K562 (cell line): ENCODE measurements at regions not wholly inside any gene's neighbourhood (a gene's known extent, or its start where the extent isn't known, plus 50 kb on each side); places are given as distances from the start of the nearest gene placed in this dataset.

Experiments used
- ATAC-seq: fragments of 200-7000 bp; cut with Tn5 transposase; 3 replicates; pipeline ENCODE4 v1.9.1; 2020; ENCODE audit warnings: moderate library complexity
- BruUV-seq: library from RNA; stranded (reverse); fragments of 400-500 nt; replicated peaks from 2 replicates; lab custom pipeline; 2021; lab: Mats Ljungman, UMichigan
- CTCF ChIA-PET: fragments of 300-600 bp; formaldehyde crosslinking; extraction: SDS; loops from one replicate; lab custom pipeline; 2021; ENCODE audit warnings: low intra/inter-chr PET ratio; lab: Yijun Ruan, JAX
- POLR2A ChIA-PET: fragments of 300-600, 350-650 bp; sonication (Branson Sonifier 250); formaldehyde crosslinking; extraction: SDS; loops from one replicate; lab custom pipeline; 2021; ENCODE audit warnings: antibody characterized with exemption, inconsistent platforms; lab: Yijun Ruan, JAX
- DNase-seq, 4 experiments: peaks; one replicate each; pipeline versions ENCODE4 v3.0.0 to v3.0.0-alpha.2; 2011 to 2018; ENCODE audit warnings: low spot score in 3 of 4, mixed read lengths in 3 of 4; ENCODE audit errors: extremely low read depth in 1 of 4
- FAIRE-seq: peaks from 2 replicates; lab custom pipeline; 2011; peaks lifted over from hg19 to GRCh38; lab: Jason Lieb, UNC
- H2AFZ ChIP-seq: 2 replicates; pipeline ENCODE4 v1.6.0; 2011; ENCODE audit warnings: low read depth, low read length, control low read depth, inconsistent platforms
- H3K27ac ChIP-seq: fragments of 200-600 bp; 3 replicates; pipeline ENCODE4 v1.8.0; 2011; ENCODE audit warnings: low read depth, mild to moderate bottlenecking, control low read depth, inconsistent platforms, low read length, moderate library complexity, mixed read lengths; ENCODE audit errors: extremely low read depth
- H3K27me3 ChIP-seq, 2 experiments: fragments of 300-600 bp in 1 of 2; 2 replicates in 1 of 2; 3 replicates in 1 of 2; pipeline versions ENCODE4 v1.6.0 to v1.8.0; 2011; ENCODE audit warnings: inconsistent platforms in 2 of 2, low read length in 2 of 2, mild to moderate bottlenecking in 1 of 2, mixed read lengths in 1 of 2, moderate library complexity in 1 of 2; ENCODE audit not compliant: control insufficient read depth in 2 of 2, insufficient read depth in 2 of 2
- H3K36me3 ChIP-seq: fragments of 300-600 bp; 3 replicates; pipeline ENCODE4 v1.8.0; 2011; ENCODE audit warnings: mild to moderate bottlenecking, low read length, inconsistent platforms; ENCODE audit not compliant: control insufficient read depth, insufficient read depth
- H3K4me1 ChIP-seq, 2 experiments: fragments of 200-600 bp in 1 of 2; replicated peaks in 1 of 2; 2 replicates in 1 of 2; 3 replicates in 1 of 2; pipeline versions ENCODE4 v1.5.1 to v1.8.0; 2011; ENCODE audit warnings: inconsistent platforms in 2 of 2, low read length in 2 of 2, mild to moderate bottlenecking in 1 of 2, mixed read lengths in 1 of 2, moderate library complexity in 1 of 2; ENCODE audit not compliant: control insufficient read depth in 2 of 2, insufficient read depth in 2 of 2
- H3K4me2 ChIP-seq: 2 replicates; pipeline ENCODE4 v1.6.1; 2011; ENCODE audit warnings: low read length, control low read depth, inconsistent platforms, mixed read lengths; ENCODE audit not compliant: insufficient read depth
- H3K4me3 ChIP-seq: fragments of 200-600 bp; sonication (generic), shearing (Covaris generic); 2 replicates; pipeline ENCODE4 v1.5.1; 2016; ENCODE audit warnings: control low read depth, inconsistent platforms
- H3K79me2 ChIP-seq: fragments of 200-600 bp; 3 replicates; pipeline ENCODE4 v1.8.0; 2011; ENCODE audit warnings: low read length, inconsistent platforms; ENCODE audit not compliant: control insufficient read depth, insufficient read depth
- H3K9ac ChIP-seq, 2 experiments: 2 replicates each; pipeline versions ENCODE4 v1.6.0 to v1.6.1; 2011; ENCODE audit warnings: low read depth in 2 of 2, low read length in 2 of 2, control low read depth in 1 of 2, inconsistent platforms in 1 of 2, mild to moderate bottlenecking in 1 of 2, mixed read lengths in 1 of 2; ENCODE audit not compliant: insufficient read depth in 1 of 2
- H3K9me1 ChIP-seq: one replicate; pipeline ENCODE4 v1.6.0; 2011; ENCODE audit warnings: inconsistent platforms, mild to moderate bottlenecking, low read length, moderate library complexity; ENCODE audit not compliant: control insufficient read depth, insufficient read depth
- H3K9me3 ChIP-seq: replicated peaks from 2 replicates; pipeline ENCODE4 v1.5.1; 2011; ENCODE audit warnings: low read depth, low read length, inconsistent platforms; ENCODE audit not compliant: control insufficient read depth, insufficient read depth
- H4K20me1 ChIP-seq: replicated peaks from 2 replicates; pipeline ENCODE4 v1.6.1; 2011; ENCODE audit warnings: low read length, inconsistent platforms, mixed read lengths; ENCODE audit not compliant: control insufficient read depth, insufficient read depth
- ARID3A ChIP-seq: IDR thresholded peaks from 2 replicates; pipeline ENCODE4 v1.6.1; 2012; ENCODE audit warnings: low read depth, low read length, improper control_type of control experiment, borderline replicate concordance
- E4F1 ChIP-seq: fragments of 250-450 bp; sonication (Bioruptor Pico); IDR thresholded peaks from 2 replicates; pipeline ENCODE4 v1.5.0; 2021; ENCODE audit warnings: mild to moderate bottlenecking, borderline replicate concordance
- FOXK2 ChIP-seq, 2 experiments: fragments of 450-650 bp; IDR thresholded peaks in 1 of 2; conservative IDR thresholded peaks in 1 of 2; 2 replicates each; pipeline ENCODE4 v1.6.1; 2016; ENCODE audit warnings: low read depth in 2 of 2, mild to moderate bottlenecking in 1 of 2
- TAF1 ChIP-seq: IDR thresholded peaks from 2 replicates; pipeline ENCODE4 v1.6.1; 2011; ENCODE audit warnings: mild to moderate bottlenecking, low read length, moderate library complexity; ENCODE audit not compliant: insufficient read depth, control insufficient read depth, severe bottlenecking; ENCODE audit errors: extremely low read depth
- USF2 ChIP-seq: sonication (generic); formaldehyde crosslinking; IDR thresholded peaks from 2 replicates; pipeline ENCODE4 v1.5.0; 2020; ENCODE audit warnings: missing genetic modification reagents
- ZNF184 ChIP-seq: sonication (generic); formaldehyde crosslinking; IDR thresholded peaks from 2 replicates; pipeline ENCODE4 v1.5.0; 2020; ENCODE audit warnings: missing genetic modification reagents
- WGBS: fragments of 100-300 bp; shearing (Covaris generic); methylation state at CpG from one replicate; pipeline ENCODE4 v1.1.6; 2016; ENCODE audit warnings: low coverage, mixed read lengths; ENCODE audit not compliant: insufficient coverage; ENCODE audit errors: missing lambda C conversion rate; 5-methylcytosine and 5-hydroxymethylcytosine counted together
- in situ Hi-C: fragments of 300-500 bp; cut with MboI; formaldehyde crosslinking; loops from 4 replicates; pipeline ENCODE4 v1.15.0; 2018; ENCODE audit warnings: inconsistent platforms, mixed read lengths
- intact Hi-C: fragments of 100-400 bp; cut with micrococcal nuclease; formaldehyde crosslinking; loops from 2 replicates; pipeline ENCODE4 v1.14.2; 2022

GRCh38 chr4:117550085-117550484, 464.7 kb upstream of the TRAM1L1 start:
- no TSS peak for BruUV-seq
- intact Hi-C loops (no loop called here), in situ Hi-C loops (no loop called here)
- 0% methylated on average over 2 of the region's 2 CpGs for WGBS
- no peak for TF ChIP-seq E4F1 (CRISPR knock-in tag)
- no peak for TF ChIP-seq ZNF184 (CRISPR knock-in tag)
- no peak for TF ChIP-seq FOXK2 (conservative IDR thresholded peaks at IDR 0.05 in 1 of 2, IDR thresholded peaks at IDR 0.05 in 1 of 2; ENCODE audit: low read depth in 2 of 2)
- TF ChIP-seq ARID3A, result no peak
- no peak for TF ChIP-seq TAF1
- no peak for TF ChIP-seq USF2
- H3K4me3 ChIP-seq, result no peak overlapping the region
- no peak overlapping the region for H3K9ac ChIP-seq
- no peaks in the 10 kb centered on the region for H3K9me3 ChIP-seq
- POLR2A ChIA-PET, result no interaction called here
- CTCF ChIA-PET, result no interaction called here
- H2AFZ ChIP-seq, result no peak overlapping the region
- no peak for FAIRE-seq
- no peaks in the 10 kb centered on the region for H3K36me3 ChIP-seq
- no peaks in the 10 kb centered on the region for H4K20me1 ChIP-seq
- no peak for DNase-seq
- ATAC-seq, result no peak
- H3K4me1 ChIP-seq, result no peaks in the 10 kb centered on the region
- H3K27ac ChIP-seq, result no peak overlapping the region
- no peaks in the 10 kb centered on the region for H3K79me2 ChIP-seq
- no peaks in the 10 kb centered on the region for H3K9me1 ChIP-seq
- H3K27me3 ChIP-seq, result no peaks in the 10 kb centered on the region
- H3K4me2 ChIP-seq, result no peak overlapping the region
